Stimulated activated CD4-positive, alpha-beta T cell treated with anti-CD3 and anti-CD28 coated beads, Interleukin-12 subunit alpha, Interleukin-12 subunit beta, amount 100 ng/mL, for 48 hours (primary cell): ENCODE measurements at regions not wholly inside any gene's neighbourhood (a gene's known extent, or its start where the extent isn't known, plus 50 kb on each side); places are given as distances from the start of the nearest gene placed in this dataset.

Experiments used
- DNase-seq, 3 donors: peaks; one replicate each; pipeline ENCODE4 v3.0.0-alpha.2; 2020; ENCODE audit warnings: low read depth in 2 of 3, low spot score in 1 of 3

DNA sequence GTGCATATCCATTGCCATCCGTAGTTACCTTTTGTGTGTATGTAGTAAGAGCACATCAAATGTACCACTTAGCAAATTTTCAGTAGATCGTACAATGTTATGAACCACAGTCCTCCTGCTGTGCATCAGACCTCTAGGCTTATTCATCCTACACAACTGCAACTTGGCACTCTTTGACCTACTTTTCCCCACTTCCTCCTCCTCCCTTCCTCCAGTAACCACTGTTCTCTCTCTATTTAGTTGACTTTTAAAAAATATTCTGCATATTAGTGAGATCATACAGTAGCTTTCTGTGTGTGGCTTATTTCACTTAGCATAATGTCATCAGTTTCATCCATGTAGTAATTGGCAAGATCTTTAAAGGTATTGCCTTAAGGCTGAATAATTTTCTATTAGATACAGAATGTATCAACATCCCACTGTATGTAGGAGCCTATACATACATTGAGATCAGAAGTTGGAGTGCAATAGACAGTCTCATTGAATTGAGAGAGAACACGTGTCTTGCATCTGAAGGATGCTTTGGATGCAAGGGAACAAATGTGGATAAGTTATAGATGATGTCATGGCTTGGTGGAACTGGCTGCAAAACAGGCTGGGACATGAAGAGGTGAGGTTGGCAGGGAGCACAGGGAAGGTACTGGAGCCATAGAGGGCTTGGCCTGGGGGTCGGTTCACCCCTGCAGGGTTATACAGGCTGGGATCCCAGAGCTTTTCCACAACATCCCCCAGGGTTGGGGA, 83.0 kb upstream of the FAM180A start:
- no peak for DNase-seq

DNA sequence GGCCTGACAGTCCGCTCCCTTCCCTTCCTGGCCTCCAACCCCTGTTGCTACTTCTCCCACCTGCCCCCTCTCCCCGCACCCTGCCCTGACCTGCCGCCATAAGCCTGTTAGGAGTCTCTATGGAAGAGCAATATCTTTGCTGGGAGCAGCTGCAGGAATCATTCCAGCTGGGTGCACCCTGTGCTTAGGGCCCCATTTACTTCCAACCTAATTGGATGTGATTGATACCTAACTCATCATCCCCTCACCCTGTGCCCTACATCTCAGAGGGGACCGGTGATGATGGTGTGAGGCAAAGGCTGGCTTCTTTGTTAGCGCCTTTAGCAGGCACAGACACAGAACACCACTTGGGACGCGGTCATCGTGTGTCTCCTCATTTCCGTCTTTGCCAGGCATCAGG, 80.0 kb upstream of the FAM180A start:
- DNase-seq = no peak

DNA sequence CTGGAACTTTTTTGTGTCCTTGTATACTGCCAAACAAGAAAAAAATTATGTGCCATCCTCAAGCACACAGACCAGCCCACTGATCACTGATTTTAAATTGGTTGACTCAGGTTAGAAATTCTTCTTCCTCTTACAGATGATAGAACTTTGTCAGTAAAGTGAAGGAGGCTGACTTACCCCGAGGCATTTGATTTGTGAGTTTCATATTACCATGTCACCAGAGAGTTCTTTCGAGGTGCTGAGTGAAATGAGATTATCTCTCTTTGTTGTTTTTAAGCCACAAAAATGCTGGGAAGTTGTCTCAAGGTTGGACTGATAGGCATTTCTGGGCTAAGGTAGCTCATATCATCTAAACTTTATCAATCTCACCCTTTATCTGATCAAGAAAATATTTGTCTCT, 78.8 kb upstream of the FAM180A start:
- DNase-seq = no peak

GRCh38 chr7:135825406-135825805, 76.8 kb upstream of the FAM180A start:
- DNase-seq = no peak

DNA sequence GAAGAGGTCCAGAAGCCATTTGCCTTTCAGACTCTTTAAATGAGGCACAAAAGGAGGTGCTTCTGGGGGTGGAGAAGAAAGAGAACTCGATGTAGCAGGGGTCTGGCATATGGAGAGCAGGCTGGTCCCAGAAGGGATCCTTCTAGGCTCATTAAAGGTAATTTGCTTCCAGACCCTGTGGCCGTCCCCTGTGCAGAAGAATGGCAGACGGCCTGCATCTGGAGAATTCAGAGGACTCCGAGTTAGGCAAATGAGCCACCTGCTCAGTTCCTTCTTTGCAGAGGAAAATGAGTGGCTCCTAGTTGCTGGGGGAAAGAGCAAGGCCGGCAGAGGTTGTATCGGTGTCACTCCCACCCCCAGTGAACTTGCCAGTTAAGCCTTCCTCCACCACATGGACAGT, 73.8 kb upstream of the FAM180A start:
- DNase-seq = no peak

DNA sequence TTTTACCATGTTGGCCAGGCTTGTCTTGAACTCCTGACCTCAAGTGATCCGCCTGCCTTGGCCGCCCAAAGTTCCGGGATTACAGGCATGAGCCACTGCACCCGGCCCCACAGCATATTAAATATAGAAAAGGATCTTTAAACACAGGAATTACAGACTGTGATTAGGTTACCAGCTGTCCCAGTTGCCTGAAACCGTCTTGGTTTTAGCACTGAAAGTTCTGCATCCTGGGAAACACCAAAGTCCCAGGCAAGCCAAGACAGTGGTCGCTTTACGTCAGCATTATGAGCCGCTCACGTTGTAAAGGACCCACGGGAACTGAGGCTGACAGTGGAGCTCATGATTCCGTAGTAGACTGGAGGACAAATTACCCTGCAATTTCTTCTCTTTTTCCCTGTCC, 69.0 kb upstream of the FAM180A start:
- no peak for DNase-seq

GRCh38 chr7:135815033-135815432, 66.4 kb upstream of the FAM180A start:
- no peak for DNase-seq

- DNase-seq = no peak
These were observed 63.5 kb upstream of the FAM180A start for GRCh38 chr7:135812148-135812547.

DNA sequence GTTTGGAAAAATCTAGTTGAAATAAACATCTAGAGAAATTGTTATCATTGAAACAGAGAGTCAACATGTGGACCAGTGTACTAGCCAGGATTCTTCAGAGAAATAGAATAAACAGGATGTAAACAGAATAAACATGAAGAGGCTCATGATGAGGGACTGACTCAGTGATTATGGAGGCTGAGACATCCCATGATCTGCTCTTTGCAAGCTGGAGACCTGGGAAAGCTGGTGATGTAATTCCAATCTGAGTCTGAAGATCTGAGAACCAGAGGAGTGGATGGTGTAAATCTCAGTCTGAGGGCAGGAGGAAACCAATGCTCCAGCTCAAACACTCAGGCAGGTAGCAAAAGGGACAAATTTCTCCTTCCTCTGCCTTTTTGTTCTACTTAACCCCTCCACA, 62.9 kb upstream of the FAM180A start:
- DNase-seq = no peak

GRCh38 chr7:135808206-135808605, 59.6 kb upstream of the FAM180A start:
- no peak for DNase-seq

DNA sequence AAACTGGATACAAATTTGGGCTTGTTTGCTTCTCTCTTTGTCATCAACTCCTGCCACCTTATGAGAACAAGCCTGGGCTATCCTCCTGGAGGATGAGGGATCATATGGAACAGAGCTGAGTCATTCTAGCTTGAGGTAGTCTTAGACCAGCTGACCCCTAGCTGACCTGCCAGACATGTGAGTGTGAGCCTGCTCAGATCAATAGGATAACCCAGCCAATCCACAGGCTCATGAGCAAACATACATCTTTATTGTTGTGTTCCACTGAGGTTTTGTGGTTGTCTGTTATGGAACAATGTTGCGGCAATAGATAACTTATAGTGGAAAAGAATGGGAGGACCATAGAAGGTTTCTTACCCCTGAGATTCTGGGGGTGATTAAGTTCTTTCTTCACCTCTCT, 54.5 kb upstream of the FAM180A start:
- no peak for DNase-seq

DNA sequence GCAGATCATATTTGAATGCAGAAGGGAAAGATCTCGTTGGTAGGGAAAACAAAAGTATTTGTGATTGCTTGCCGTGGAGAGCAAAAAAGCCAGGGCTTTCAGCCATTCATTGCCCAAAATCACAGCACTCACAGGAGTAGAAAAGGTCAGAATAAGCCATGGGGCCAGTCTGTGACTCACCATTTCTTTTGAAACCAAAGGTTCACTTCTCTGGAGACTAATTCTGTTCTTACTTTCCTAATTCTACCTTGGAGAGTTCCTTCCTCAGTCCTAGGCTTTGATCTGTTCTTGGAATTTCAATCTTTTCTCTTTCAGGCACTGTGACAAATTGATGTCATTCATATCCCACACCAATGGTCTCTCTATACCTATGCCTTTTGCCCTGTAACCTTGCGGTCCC, 54.1 kb upstream of the FAM180A start:
- no peak for DNase-seq

DNA sequence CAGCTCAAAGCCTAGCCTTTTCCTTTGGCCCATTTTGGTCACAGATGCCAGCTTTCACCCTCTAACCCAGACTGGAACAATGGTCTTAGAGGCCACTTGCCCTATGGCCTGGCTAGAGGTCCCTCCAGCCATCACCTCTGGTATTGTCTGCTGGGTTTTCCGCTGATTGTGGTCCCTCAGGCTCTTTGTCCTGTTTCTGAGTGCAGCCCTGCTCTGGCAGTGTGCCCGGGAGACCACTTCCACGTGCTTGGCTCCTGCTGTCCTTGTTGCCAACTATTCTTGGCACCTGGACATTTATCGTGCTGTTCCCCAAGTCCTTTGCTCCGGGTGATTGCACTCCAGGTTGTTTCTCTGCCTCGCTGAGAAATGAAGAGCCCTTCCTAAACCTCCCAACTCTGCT, 53.3 kb upstream of the FAM180A start:
- DNase-seq = no peak

- DNase-seq = peak in 1 of 3 donors; percentile 57
These were observed 52.6 kb upstream of the FAM180A start for GRCh38 chr7:135801045-135801693.

DNA sequence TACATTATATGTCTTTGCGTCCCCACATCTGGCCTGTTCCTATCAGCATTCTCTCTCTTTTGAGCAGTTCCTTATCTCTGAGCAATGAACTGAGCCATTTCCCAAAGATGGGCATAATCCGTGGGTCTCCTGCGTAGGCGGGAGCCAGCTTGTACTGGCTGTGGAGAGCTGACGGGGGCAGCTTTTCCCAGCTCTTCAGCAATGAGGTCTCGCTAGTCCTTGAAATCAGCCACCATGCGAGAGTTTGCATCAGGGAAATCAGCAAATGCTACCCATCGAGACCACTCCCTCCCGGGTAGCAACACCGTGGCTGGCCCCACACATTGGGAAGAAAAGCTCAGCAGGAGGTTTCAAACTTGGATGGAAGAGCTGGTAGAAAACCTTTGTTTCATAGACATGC, 51.9 kb upstream of the FAM180A start:
- DNase-seq = no peak

GRCh38 chr7:135799881-135800280, 51.3 kb upstream of the FAM180A start:
- DNase-seq = no peak
